ENCODE measurements at regions not wholly inside any gene's neighbourhood (a gene's known extent, or its start where the extent isn't known, plus 50 kb on each side); places are given as distances from the start of the nearest gene placed in this dataset.

DNA sequence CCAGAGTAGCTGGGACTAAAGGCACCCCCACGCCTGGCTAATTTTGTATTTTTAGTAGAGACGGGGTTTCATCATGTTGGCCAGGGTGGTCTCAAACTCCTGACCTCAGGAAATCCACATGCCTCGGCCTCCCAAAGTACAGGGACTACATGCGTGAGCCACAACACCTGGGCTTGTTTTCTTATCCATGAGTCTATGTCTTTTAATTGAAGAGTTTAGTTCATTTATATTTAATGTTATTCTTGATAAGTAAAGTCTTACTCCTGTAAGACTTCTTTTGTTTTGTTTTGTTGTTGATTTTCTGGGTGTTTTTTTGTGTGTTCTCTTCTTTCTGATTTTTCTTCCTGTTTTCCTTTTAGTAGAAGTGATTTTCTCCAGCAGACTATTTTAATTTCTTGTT, 621.0 kb downstream of the LTN1 start:
- H3K4me1 ChIP-seq (ENCODE audit: low read depth): no peaks in the 10 kb centered on the region
- peaks cover 15% of the 10 kb centered on the region for H3K9me3 ChIP-seq
- H3K4me3 ChIP-seq: no peak overlapping the region
- TF ChIP-seq, protein P1, sequence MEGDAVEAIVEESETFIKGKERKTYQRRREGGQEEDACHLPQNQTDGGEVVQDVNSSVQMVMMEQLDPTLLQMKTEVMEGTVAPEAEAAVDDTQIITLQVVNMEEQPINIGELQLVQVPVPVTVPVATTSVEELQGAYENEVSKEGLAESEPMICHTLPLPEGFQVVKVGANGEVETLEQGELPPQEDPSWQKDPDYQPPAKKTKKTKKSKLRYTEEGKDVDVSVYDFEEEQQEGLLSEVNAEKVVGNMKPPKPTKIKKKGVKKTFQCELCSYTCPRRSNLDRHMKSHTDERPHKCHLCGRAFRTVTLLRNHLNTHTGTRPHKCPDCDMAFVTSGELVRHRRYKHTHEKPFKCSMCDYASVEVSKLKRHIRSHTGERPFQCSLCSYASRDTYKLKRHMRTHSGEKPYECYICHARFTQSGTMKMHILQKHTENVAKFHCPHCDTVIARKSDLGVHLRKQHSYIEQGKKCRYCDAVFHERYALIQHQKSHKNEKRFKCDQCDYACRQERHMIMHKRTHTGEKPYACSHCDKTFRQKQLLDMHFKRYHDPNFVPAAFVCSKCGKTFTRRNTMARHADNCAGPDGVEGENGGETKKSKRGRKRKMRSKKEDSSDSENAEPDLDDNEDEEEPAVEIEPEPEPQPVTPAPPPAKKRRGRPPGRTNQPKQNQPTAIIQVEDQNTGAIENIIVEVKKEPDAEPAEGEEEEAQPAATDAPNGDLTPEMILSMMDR (IDR thresholded peaks at IDR 0.05): no peak
- H3K36me3 ChIP-seq (ENCODE audit: low read depth): no peaks in the 10 kb centered on the region
- ATAC-seq (no peak), DNase-seq (no peak)
- intact Hi-C loops (cut with DNase I, micrococcal nuclease): no loop called here

GRCh38 chr21:28359300-28359699, 633.4 kb downstream of the LTN1 start:
- ATAC-seq (no peak), DNase-seq (no peak)
- TF ChIP-seq, protein P1 (IDR thresholded peaks at IDR 0.05): no peak
- intact Hi-C loops (cut with DNase I, micrococcal nuclease): no loop called here
- Histone ChIP-seq H3K4me1 (ENCODE audit: low read depth) (no peaks in the 10 kb centered on the region), H3K36me3 (ENCODE audit: low read depth) (no peaks in the 10 kb centered on the region), H3K4me3 (no peak overlapping the region), H3K9me3 (no peaks in the 10 kb centered on the region)

- ATAC-seq: no peak
- DNase-seq: no peak
- TF ChIP-seq, protein P1 (IDR thresholded peaks at IDR 0.05): no peak
- intact Hi-C loops (cut with DNase I, micrococcal nuclease): no loop called here
- Histone ChIP-seq H3K4me3 (no peak overlapping the region), H3K36me3 (ENCODE audit: low read depth) (no peaks in the 10 kb centered on the region), H3K9me3 (no peaks in the 10 kb centered on the region), H3K4me1 (ENCODE audit: low read depth) (no peaks in the 10 kb centered on the region)
Measured at GRCh38 chr21:28358702-28359101, 634.0 kb downstream of the LTN1 start.

DNA sequence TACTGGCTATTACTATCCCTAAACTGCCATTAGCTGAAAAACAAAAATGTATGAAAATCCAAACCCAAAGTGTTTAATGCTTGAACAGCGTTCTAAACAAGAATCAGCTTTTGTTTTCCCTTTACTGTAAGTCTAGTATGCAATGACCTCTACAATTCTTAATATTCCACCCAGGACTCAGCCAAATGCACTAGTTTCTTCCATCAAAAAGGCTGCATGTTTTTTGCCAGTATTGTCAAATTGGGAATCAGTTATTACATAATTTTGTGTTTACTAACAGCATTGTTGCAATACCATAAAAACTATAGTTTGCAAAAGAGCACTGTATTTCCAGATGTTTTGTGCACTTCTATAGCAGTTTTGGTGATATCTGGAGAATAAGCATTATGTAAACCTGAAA, 634.5 kb downstream of the LTN1 start:
- Histone ChIP-seq H3K36me3 (ENCODE audit: low read depth) (no peaks in the 10 kb centered on the region), H3K4me1 (ENCODE audit: low read depth) (no peaks in the 10 kb centered on the region), H3K4me3 (no peak overlapping the region), H3K9me3 (no peaks in the 10 kb centered on the region)
- DNase-seq (no peak), ATAC-seq (no peak)
- TF ChIP-seq, protein P1 (IDR thresholded peaks at IDR 0.05): no peak
- intact Hi-C loops (cut with DNase I, micrococcal nuclease): no loop called here

- Histone ChIP-seq H3K9me3 (no peaks in the 10 kb centered on the region), H3K4me1 (ENCODE audit: low read depth) (no peaks in the 10 kb centered on the region), H3K4me3 (no peak overlapping the region), H3K36me3 (ENCODE audit: low read depth) (no peaks in the 10 kb centered on the region)
- no peak for ATAC-seq
- intact Hi-C loops (cut with DNase I, micrococcal nuclease): no loop called here
- DNase-seq: no peak
- TF ChIP-seq, protein P1 (IDR thresholded peaks at IDR 0.05): no peak
Measured at GRCh38 chr21:28357743-28358142, 634.9 kb downstream of the LTN1 start.

DNA sequence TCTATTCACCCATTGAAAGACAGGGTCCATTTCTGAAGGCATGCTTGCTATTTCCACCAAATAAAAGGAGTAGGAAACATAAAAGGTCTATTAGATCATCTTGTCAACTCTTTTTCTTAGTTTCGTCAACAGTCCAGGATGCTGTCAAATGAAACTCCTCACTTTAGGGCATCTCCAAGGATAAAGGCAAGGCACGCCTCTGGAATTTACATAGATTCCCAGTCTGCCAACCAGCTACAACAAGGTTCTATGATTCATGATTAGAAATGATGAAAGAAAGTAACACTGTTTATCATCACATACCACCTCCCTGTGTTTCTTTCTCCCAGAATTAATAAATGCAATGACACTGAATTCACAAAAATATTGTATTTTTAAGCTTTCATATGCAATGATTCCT, 636.3 kb downstream of the LTN1 start:
- H3K4me1 ChIP-seq (ENCODE audit: low read depth): no peaks in the 10 kb centered on the region

More for the DNA sequence above, 636.3 kb downstream of the LTN1 start:
- Histone ChIP-seq H3K9me3 (no peaks in the 10 kb centered on the region), H3K4me3 (no peak overlapping the region), H3K36me3 (ENCODE audit: low read depth) (no peaks in the 10 kb centered on the region)
- no peak for ATAC-seq
- intact Hi-C loops (cut with DNase I, micrococcal nuclease): no loop called here
- no peak for DNase-seq
- TF ChIP-seq, protein P1 (IDR thresholded peaks at IDR 0.05): no peak
